PC-3 (cell line): ENCODE measurements at regions not wholly inside any gene's neighbourhood (a gene's known extent, or its start where the extent isn't known, plus 50 kb on each side); places are given as distances from the start of the nearest gene placed in this dataset.

ENCODE experiments used
- ATAC-seq: fragments of 200-7000 bp; cut with Tn5 transposase; 2 replicates; pipeline ENCODE4 v1.9.1; 2020; ENCODE audit warnings: mild to moderate bottlenecking, moderate library complexity
- BruUV-seq: library from RNA; stranded (reverse); fragments of 400-500 nt; replicated peaks from 2 replicates; lab custom pipeline; 2021; lab: Mats Ljungman, UMichigan
- CTCF ChIA-PET: fragments of 300-600 bp; sonication (Branson Sonifier 250); formaldehyde crosslinking; loops from one replicate; lab custom pipeline; 2022; ENCODE audit warnings: antibody characterized with exemption; lab: Charles Lee
- POLR2A ChIA-PET: fragments of 300-600 bp; sonication (Branson Sonifier 250); formaldehyde crosslinking; loops from one replicate; lab custom pipeline; 2022; ENCODE audit warnings: antibody characterized with exemption; ENCODE audit not compliant: unreplicated experiment; lab: Charles Lee
- DNase-seq: peaks from one replicate; pipeline ENCODE4 v3.0.0-alpha.2; 2015
- H2AFZ ChIP-seq: fragments of 300-600 bp; sonication (generic); 2 replicates; pipeline ENCODE4 v1.6.0; 2016; ENCODE audit warnings: antibody characterized with exemption, low read length
- H3F3A ChIP-seq: fragments of 300-600 bp; sonication (generic); one replicate; pipeline ENCODE4 v1.6.0; 2017; ENCODE audit warnings: antibody characterized with exemption, low read length, control low read depth, mild to moderate bottlenecking; ENCODE audit not compliant: unreplicated experiment
- H3K27ac ChIP-seq: fragments of 300-600 bp; sonication (generic); 2 replicates; pipeline ENCODE4 v1.5.1; 2016; ENCODE audit warnings: mild to moderate bottlenecking, low read length
- H3K27me3 ChIP-seq: fragments of 300-600 bp; sonication (generic); 2 replicates; pipeline ENCODE4 v1.6.1; 2016; ENCODE audit warnings: low read length, mixed read lengths
- H3K36me3 ChIP-seq: fragments of 300-600 bp; sonication (generic); 2 replicates; pipeline ENCODE4 v1.6.1; 2016; ENCODE audit warnings: low read depth, mixed run types, low read length, mixed read lengths
- H3K4me1 ChIP-seq: fragments of 300-600 bp; sonication (generic); 2 replicates; pipeline ENCODE4 v1.5.1; 2016; ENCODE audit warnings: low read length; ENCODE audit not compliant: insufficient read depth
- H3K4me2 ChIP-seq: fragments of 300-600 bp; sonication (generic); 2 replicates; pipeline ENCODE4 v1.6.0; 2016; ENCODE audit warnings: low read length
- H3K4me3 ChIP-seq: fragments of 300-600 bp; sonication (generic); 2 replicates; pipeline ENCODE4 v1.5.1; 2016; ENCODE audit warnings: mild to moderate bottlenecking, low read length, mixed read lengths
- H3K79me2 ChIP-seq: fragments of 300-600 bp; sonication (generic); 2 replicates; pipeline ENCODE4 v1.6.1; 2017; ENCODE audit warnings: low read length, mixed read lengths
- H3K9ac ChIP-seq: fragments of 300-600 bp; sonication (generic); 2 replicates; pipeline ENCODE4 v1.6.0; 2016; ENCODE audit warnings: mild to moderate bottlenecking, low read length
- H3K9me2 ChIP-seq: fragments of 300-600 bp; sonication (generic); replicated peaks from 2 replicates; pipeline ENCODE4 v1.6.1; 2016; ENCODE audit warnings: mixed run types, low read length, mixed read lengths
- H3K9me3 ChIP-seq: fragments of 300-600 bp; sonication (generic); 2 replicates; pipeline ENCODE4 v1.6.1; 2016; ENCODE audit warnings: low read length, mixed read lengths
- H4K20me1 ChIP-seq: fragments of 300-600 bp; sonication (generic); 2 replicates; pipeline ENCODE4 v1.6.1; 2016; ENCODE audit warnings: low read length, mixed read lengths
- CTCF ChIP-seq: fragments of 300-600 bp; sonication (generic); conservative IDR thresholded peaks from 2 replicates; pipeline ENCODE4 v1.5.1; 2017; ENCODE audit warnings: antibody characterized with exemption, low read depth, mild to moderate bottlenecking, low read length
- EZH2 ChIP-seq: fragments of 300-600 bp; sonication (generic); IDR thresholded peaks from one replicate; pipeline ENCODE4 v1.6.1; 2017; ENCODE audit warnings: antibody characterized with exemption, mild to moderate bottlenecking, low read length; ENCODE audit not compliant: unreplicated experiment
- EZH2phosphoT487 ChIP-seq: fragments of 300-600 bp; sonication (generic); IDR thresholded peaks from 2 replicates; pipeline ENCODE4 v1.6.1; 2018; ENCODE audit warnings: mild to moderate bottlenecking, antibody characterized with exemption, low read length, borderline replicate concordance
- intact Hi-C: fragments of 100-400 bp; cut with micrococcal nuclease; formaldehyde crosslinking; loops from 2 replicates; pipeline ENCODE4 v1.9.0; 2023

- no peaks in the 10 kb centered on the region for H3K36me3 ChIP-seq
- intact Hi-C loops: no loop called here
- H3F3A ChIP-seq: no peaks in the 10 kb centered on the region
- H3K9me3 ChIP-seq: no peaks in the 10 kb centered on the region
- H3K27me3 ChIP-seq: no peaks in the 10 kb centered on the region
- ChIA-PET CTCF (no interaction called here), POLR2A (no interaction called here)
- no peak for TF ChIP-seq CTCF
- no peak for TF ChIP-seq EZH2phosphoT487
- no peak for TF ChIP-seq EZH2
- ATAC-seq: no peak
- DNase-seq: no peak
- no peak overlapping the region for H3K4me3 ChIP-seq
- no peak overlapping the region for H2AFZ ChIP-seq
- H4K20me1 ChIP-seq: no peaks in the 10 kb centered on the region
- H3K9me2 ChIP-seq: no peaks in the 10 kb centered on the region
- no peak overlapping the region for H3K27ac ChIP-seq
- no peak overlapping the region for H3K9ac ChIP-seq
- H3K4me2 ChIP-seq: no peak overlapping the region
- no TSS peak for BruUV-seq
- no peaks in the 10 kb centered on the region for H3K4me1 ChIP-seq
- no peaks in the 10 kb centered on the region for H3K79me2 ChIP-seq
Observed at GRCh38 chr5:173671121-173671949, 54.9 kb upstream of the BOD1 start.

- ATAC-seq: no peak
- intact Hi-C loops: no loop called here
- H3K9me2 ChIP-seq: no peaks in the 10 kb centered on the region
- TF ChIP-seq EZH2phosphoT487: no peak
- no peak for TF ChIP-seq CTCF
- TF ChIP-seq EZH2: no peak
- no peaks in the 10 kb centered on the region for H3K79me2 ChIP-seq
- no peak for DNase-seq
- no peaks in the 10 kb centered on the region for H3K36me3 ChIP-seq
- no peak overlapping the region for H3K9ac ChIP-seq
- POLR2A ChIA-PET: no interaction called here
- no peaks in the 10 kb centered on the region for H3K27me3 ChIP-seq
- H3K4me3 ChIP-seq: no peak overlapping the region
- H3K27ac ChIP-seq: no peak overlapping the region
- CTCF ChIA-PET: no interaction called here
- BruUV-seq: no TSS peak
- H2AFZ ChIP-seq: no peak overlapping the region
- H3F3A ChIP-seq: no peaks in the 10 kb centered on the region
- no peaks in the 10 kb centered on the region for H3K4me1 ChIP-seq
- H3K4me2 ChIP-seq: no peak overlapping the region
- no peaks in the 10 kb centered on the region for H4K20me1 ChIP-seq
- H3K9me3 ChIP-seq: no peaks in the 10 kb centered on the region
Observed at GRCh38 chr5:173672166-173672565, 55.7 kb upstream of the BOD1 start.

GRCh38 chr5:173672891-173673290 lies 56.4 kb upstream of the BOD1 start:
- DNase-seq: no peak
- no peak overlapping the region for H3K9ac ChIP-seq
- H3K4me3 ChIP-seq: no peak overlapping the region
- H3K4me1 ChIP-seq: no peaks in the 10 kb centered on the region
- H3K9me2 ChIP-seq: no peaks in the 10 kb centered on the region
- no peak for ATAC-seq
- H3K36me3 ChIP-seq: no peaks in the 10 kb centered on the region
- H4K20me1 ChIP-seq: no peaks in the 10 kb centered on the region
- BruUV-seq: no TSS peak
- intact Hi-C loops: no loop called here
- no peak overlapping the region for H3K4me2 ChIP-seq
- no peak overlapping the region for H2AFZ ChIP-seq
- ChIA-PET CTCF (no interaction called here), POLR2A (no interaction called here)
- TF ChIP-seq EZH2phosphoT487: no peak
- no peak for TF ChIP-seq EZH2
- TF ChIP-seq CTCF: no peak
- no peak overlapping the region for H3K27ac ChIP-seq
- no peaks in the 10 kb centered on the region for H3K27me3 ChIP-seq
- H3K79me2 ChIP-seq: no peaks in the 10 kb centered on the region
- no peaks in the 10 kb centered on the region for H3F3A ChIP-seq
- H3K9me3 ChIP-seq: no peaks in the 10 kb centered on the region
